ENCODE measurements at regions not wholly inside any gene's neighbourhood (a gene's known extent, or its start where the extent isn't known, plus 50 kb on each side); places are given as distances from the start of the nearest gene placed in this dataset.

DNA sequence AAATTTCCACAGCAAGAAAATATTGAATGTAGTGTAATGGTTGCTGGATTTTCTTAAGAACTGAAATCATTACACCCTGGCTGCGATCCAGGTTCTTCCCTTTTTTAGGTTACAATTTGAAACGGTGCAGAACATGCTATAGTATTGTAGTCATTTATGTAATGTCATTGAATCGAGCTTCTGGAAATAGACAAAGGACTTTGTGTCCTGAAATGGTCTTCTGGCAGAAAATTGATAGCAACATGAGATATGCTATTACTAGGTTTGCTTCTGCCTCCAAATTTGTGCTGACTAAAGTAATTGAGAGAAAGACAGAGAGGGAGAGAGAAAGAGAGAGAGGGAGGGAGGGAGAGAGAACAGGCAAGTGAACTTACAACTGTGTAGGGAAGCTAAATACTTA lies 146.2 kb upstream of the NFIA start:
- ATAC-seq (ENCODE audit: poor library complexity): no peak
- intact Hi-C loops (cut with DNase I, micrococcal nuclease): no loop called here
- Mint-ChIP-seq H3K4me1 (ENCODE audit: low read depth) (no peaks in the 10 kb centered on the region), H3K4me3 (no peak overlapping the region), H3K27ac (no peak overlapping the region), H3K9me3 (no peaks in the 10 kb centered on the region), H3K27me3 (peaks cover 5% of the 10 kb centered on the region), H3K36me3 (ENCODE audit: low read depth) (no peaks in the 10 kb centered on the region)
- H3K4me3 ChIP-seq (ENCODE audit: low read length): no peak overlapping the region
- no peaks in the 10 kb centered on the region for H3K36me3 ChIP-seq (ENCODE audit: insufficient read depth, low read length)
- H3K27ac ChIP-seq (ENCODE audit: low read depth in 1 of 2, low read length in 2 of 2): no peak overlapping the region
- DNase-seq: no peak
- no peaks in the 10 kb centered on the region for H3K9me3 ChIP-seq (ENCODE audit: control insufficient read depth in 1 of 2, insufficient read depth in 1 of 2, low read length in 2 of 2)
- H3K27me3 ChIP-seq (ENCODE audit: control insufficient read depth in 1 of 2, insufficient read depth in 2 of 2, low read length in 2 of 2): peaks cover 0 to 2% of the 10 kb centered on the region in 2 experiments
- TF ChIP-seq, protein P1, sequence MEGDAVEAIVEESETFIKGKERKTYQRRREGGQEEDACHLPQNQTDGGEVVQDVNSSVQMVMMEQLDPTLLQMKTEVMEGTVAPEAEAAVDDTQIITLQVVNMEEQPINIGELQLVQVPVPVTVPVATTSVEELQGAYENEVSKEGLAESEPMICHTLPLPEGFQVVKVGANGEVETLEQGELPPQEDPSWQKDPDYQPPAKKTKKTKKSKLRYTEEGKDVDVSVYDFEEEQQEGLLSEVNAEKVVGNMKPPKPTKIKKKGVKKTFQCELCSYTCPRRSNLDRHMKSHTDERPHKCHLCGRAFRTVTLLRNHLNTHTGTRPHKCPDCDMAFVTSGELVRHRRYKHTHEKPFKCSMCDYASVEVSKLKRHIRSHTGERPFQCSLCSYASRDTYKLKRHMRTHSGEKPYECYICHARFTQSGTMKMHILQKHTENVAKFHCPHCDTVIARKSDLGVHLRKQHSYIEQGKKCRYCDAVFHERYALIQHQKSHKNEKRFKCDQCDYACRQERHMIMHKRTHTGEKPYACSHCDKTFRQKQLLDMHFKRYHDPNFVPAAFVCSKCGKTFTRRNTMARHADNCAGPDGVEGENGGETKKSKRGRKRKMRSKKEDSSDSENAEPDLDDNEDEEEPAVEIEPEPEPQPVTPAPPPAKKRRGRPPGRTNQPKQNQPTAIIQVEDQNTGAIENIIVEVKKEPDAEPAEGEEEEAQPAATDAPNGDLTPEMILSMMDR (IDR thresholded peaks at IDR 0.05): no peak
- no peaks in the 10 kb centered on the region for H3K4me1 ChIP-seq (ENCODE audit: insufficient read depth, low read length)
- POLR2A ChIA-PET: no interaction called here
- CTCF ChIA-PET: no interaction called here

- Histone ChIP-seq H3K4me3 (ENCODE audit: low read length) (no peak overlapping the region), H3K27ac (ENCODE audit: low read depth in 1 of 2, low read length in 2 of 2) (no peak overlapping the region), H3K4me1 (ENCODE audit: insufficient read depth, low read length) (no peaks in the 10 kb centered on the region), H3K36me3 (ENCODE audit: insufficient read depth, low read length) (no peaks in the 10 kb centered on the region), H3K27me3 (ENCODE audit: control insufficient read depth in 1 of 2, insufficient read depth in 2 of 2, low read length in 2 of 2) (peaks cover 0 to 2% of the 10 kb centered on the region in 2 experiments), H3K9me3 (ENCODE audit: control insufficient read depth in 1 of 2, insufficient read depth in 1 of 2, low read length in 2 of 2) (no peaks in the 10 kb centered on the region)
- no peak overlapping the region for H3K4me3 Mint-ChIP-seq
- H3K4me1 Mint-ChIP-seq (ENCODE audit: low read depth): no peaks in the 10 kb centered on the region
- intact Hi-C loops (cut with DNase I, micrococcal nuclease): no loop called here
- ATAC-seq (ENCODE audit: poor library complexity) (no peak), DNase-seq (no peak)
- no peak overlapping the region for H3K27ac Mint-ChIP-seq
- no peaks in the 10 kb centered on the region for H3K36me3 Mint-ChIP-seq (ENCODE audit: low read depth)
- TF ChIP-seq, protein P1 (IDR thresholded peaks at IDR 0.05): no peak
- no peaks in the 10 kb centered on the region for H3K9me3 Mint-ChIP-seq
- peaks cover 5% of the 10 kb centered on the region for H3K27me3 Mint-ChIP-seq
- POLR2A ChIA-PET: no interaction called here
- CTCF ChIA-PET: no interaction called here
Observed at GRCh38 chr1:60935599-60936110, 146.7 kb upstream of the NFIA start.

DNA sequence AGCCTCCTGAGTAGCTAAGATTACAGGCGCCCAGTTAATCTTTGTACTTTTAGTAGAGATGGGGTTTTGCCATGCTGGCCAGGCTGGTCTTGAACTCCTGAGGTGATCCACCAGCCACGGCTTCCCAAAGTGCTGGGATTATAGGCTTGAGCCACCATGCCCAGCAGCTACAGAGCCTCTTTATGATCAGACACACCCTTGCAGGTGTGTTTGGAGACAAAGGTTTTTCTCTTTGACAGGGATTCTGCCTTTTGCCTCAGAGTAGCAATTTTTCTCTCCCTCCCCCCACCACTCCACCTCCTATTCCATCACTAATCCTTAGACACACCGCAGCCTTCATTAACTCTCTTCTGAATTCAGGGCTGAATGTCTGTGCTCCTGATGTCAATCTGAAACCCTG lies 152.2 kb upstream of the NFIA start:
- intact Hi-C loops (cut with DNase I, micrococcal nuclease): no loop called here
- no peak overlapping the region for H3K4me3 ChIP-seq (ENCODE audit: low read length)
- H3K36me3 ChIP-seq (ENCODE audit: insufficient read depth, low read length): no peaks in the 10 kb centered on the region
- Mint-ChIP-seq H3K4me1 (ENCODE audit: low read depth) (no peaks in the 10 kb centered on the region), H3K27ac (no peak overlapping the region), H3K27me3 (no peaks in the 10 kb centered on the region), H3K9me3 (no peaks in the 10 kb centered on the region), H3K4me3 (no peak overlapping the region), H3K36me3 (ENCODE audit: low read depth) (no peaks in the 10 kb centered on the region)
- TF ChIP-seq, protein P1 (IDR thresholded peaks at IDR 0.05): no peak
- H3K9me3 ChIP-seq (ENCODE audit: control insufficient read depth in 1 of 2, insufficient read depth in 1 of 2, low read length in 2 of 2): no peaks in the 10 kb centered on the region
- ATAC-seq (ENCODE audit: poor library complexity): no peak
- H3K27ac ChIP-seq (ENCODE audit: low read depth in 1 of 2, low read length in 2 of 2): no peak overlapping the region
- ChIA-PET POLR2A (no interaction called here), CTCF (interaction anchor here (0.7 kb wide), 1 partner anchor 719 kb away, joined by 4 read pairs; no protein-coding TSS in a partner anchor)
- H3K27me3 ChIP-seq (ENCODE audit: control insufficient read depth in 1 of 2, insufficient read depth in 2 of 2, low read length in 2 of 2): no peaks in the 10 kb centered on the region
- DNase-seq: no peak
- no peaks in the 10 kb centered on the region for H3K4me1 ChIP-seq (ENCODE audit: insufficient read depth, low read length)

Measured in CD4-positive, alpha-beta T cell (primary cell).